Stomach smooth muscle (tissue), 2 donors: ENCODE measurements at regions not wholly inside any gene's neighbourhood (a gene's known extent, or its start where the extent isn't known, plus 50 kb on each side); places are given as distances from the start of the nearest gene placed in this dataset.

Source experiments
- H3K27ac ChIP-seq: one replicate; pipeline ENCODE4 v1.7.0; 2013; ENCODE audit warnings: mild to moderate bottlenecking, low read length, inconsistent platforms
- H3K27me3 ChIP-seq, 2 donors: one replicate each; pipeline ENCODE4 v1.7.0; 2013; ENCODE audit warnings: low read length in 2 of 2; ENCODE audit not compliant: insufficient read depth in 2 of 2, control insufficient read depth in 1 of 2
- H3K36me3 ChIP-seq, 2 donors: one replicate each; pipeline ENCODE4 v1.7.0; 2013; ENCODE audit warnings: low read length in 2 of 2; ENCODE audit not compliant: control insufficient read depth in 2 of 2, insufficient read depth in 2 of 2
- H3K4me1 ChIP-seq: one replicate; pipeline ENCODE4 v1.7.0; 2013; ENCODE audit warnings: low read length; ENCODE audit not compliant: control insufficient read depth, insufficient read depth
- H3K4me3 ChIP-seq, 2 donors: one replicate each; pipeline ENCODE4 v1.7.0; 2013; ENCODE audit warnings: low read length in 2 of 2
- H3K9ac ChIP-seq, 2 donors: one replicate each; pipeline ENCODE4 v1.7.0; 2013; ENCODE audit warnings: low read length in 2 of 2, mild to moderate bottlenecking in 1 of 2
- H3K9me3 ChIP-seq, 2 donors: one replicate each; pipeline ENCODE4 v1.7.0; 2013; ENCODE audit warnings: low read length in 2 of 2; ENCODE audit not compliant: control insufficient read depth in 2 of 2
- donor health status: healthy.
- donor health status: Pancreatic carcinoma.

- H3K9me3 ChIP-seq, result no peaks in the 10 kb centered on the region
- H3K9ac ChIP-seq, result no peak overlapping the region
- no peaks in the 10 kb centered on the region for H3K27me3 ChIP-seq
- H3K36me3 ChIP-seq, result no peaks in the 10 kb centered on the region
- H3K27ac ChIP-seq, result no peak overlapping the region
- no peak overlapping the region for H3K4me3 ChIP-seq
- no peaks in the 10 kb centered on the region for H3K4me1 ChIP-seq
Measured at GRCh38 chr2:18849841-18850578, 260.6 kb upstream of the NT5C1B start.

- H3K36me3 ChIP-seq, result no peaks in the 10 kb centered on the region
- no peaks in the 10 kb centered on the region for H3K27me3 ChIP-seq
- H3K9me3 ChIP-seq, result no peaks in the 10 kb centered on the region
- no peak overlapping the region for H3K4me3 ChIP-seq
- no peaks in the 10 kb centered on the region for H3K4me1 ChIP-seq
- H3K27ac ChIP-seq, result no peak overlapping the region
- no peak overlapping the region for H3K9ac ChIP-seq
Measured at GRCh38 chr2:18848646-18849045, 259.3 kb upstream of the NT5C1B start.

- Histone ChIP-seq H3K9ac (no peak overlapping the region), H3K36me3 (no peaks in the 10 kb centered on the region), H3K4me3 (no peak overlapping the region), H3K4me1 (peaks cover 8% of the 10 kb centered on the region), H3K9me3 (no peaks in the 10 kb centered on the region), H3K27me3 (no peaks in the 10 kb centered on the region), H3K27ac (no peak overlapping the region)
Measured at GRCh38 chr2:18845854-18846445, 256.6 kb upstream of the NT5C1B start.

GRCh38 chr2:18842836-18843235 is 253.5 kb upstream of the NT5C1B start:
- no peaks in the 10 kb centered on the region for H3K9me3 ChIP-seq
- H3K4me3 ChIP-seq, result no peak overlapping the region
- H3K36me3 ChIP-seq, result no peaks in the 10 kb centered on the region
- H3K4me1 ChIP-seq, result peaks cover 8% of the 10 kb centered on the region
- no peak overlapping the region for H3K9ac ChIP-seq
- no peak overlapping the region for H3K27ac ChIP-seq
- no peaks in the 10 kb centered on the region for H3K27me3 ChIP-seq

- H3K4me3 ChIP-seq, result no peak overlapping the region
- no peaks in the 10 kb centered on the region for H3K36me3 ChIP-seq
- no peaks in the 10 kb centered on the region for H3K9me3 ChIP-seq
- H3K27ac ChIP-seq, result no peak overlapping the region
- no peak overlapping the region for H3K9ac ChIP-seq
- no peaks in the 10 kb centered on the region for H3K27me3 ChIP-seq
- peaks cover 8% of the 10 kb centered on the region for H3K4me1 ChIP-seq
Measured at GRCh38 chr2:18841248-18842150, 252.1 kb upstream of the NT5C1B start.

GRCh38 chr2:18837240-18837639 is 247.9 kb upstream of the NT5C1B start:
- no peaks in the 10 kb centered on the region for H3K9me3 ChIP-seq

GRCh38 chr2:18836436-18836835 is 247.1 kb upstream of the NT5C1B start:
- Histone ChIP-seq H3K36me3 (no peaks in the 10 kb centered on the region), H3K9me3 (no peaks in the 10 kb centered on the region), H3K4me1 (no peaks in the 10 kb centered on the region), H3K4me3 (no peak overlapping the region), H3K27ac (no peak overlapping the region), H3K9ac (no peak overlapping the region), H3K27me3 (no peaks in the 10 kb centered on the region)

More at GRCh38 chr2:18837240-18837639, 247.9 kb upstream of the NT5C1B start:
- no peak overlapping the region for H3K9ac ChIP-seq
- H3K27me3 ChIP-seq, result no peaks in the 10 kb centered on the region
- no peak overlapping the region for H3K4me3 ChIP-seq
- H3K27ac ChIP-seq, result no peak overlapping the region
- no peaks in the 10 kb centered on the region for H3K36me3 ChIP-seq
- H3K4me1 ChIP-seq, result no peaks in the 10 kb centered on the region

- Histone ChIP-seq H3K27ac (no peak overlapping the region), H3K36me3 (no peaks in the 10 kb centered on the region), H3K9me3 (no peaks in the 10 kb centered on the region), H3K9ac (no peak overlapping the region), H3K4me3 (no peak overlapping the region), H3K27me3 (no peaks in the 10 kb centered on the region), H3K4me1 (no peaks in the 10 kb centered on the region)
Measured at GRCh38 chr2:18835787-18836186, 246.4 kb upstream of the NT5C1B start.

GRCh38 chr2:18834341-18834740 is 245.0 kb upstream of the NT5C1B start:
- H3K9me3 ChIP-seq, result no peaks in the 10 kb centered on the region
- H3K27ac ChIP-seq, result no peak overlapping the region
- no peaks in the 10 kb centered on the region for H3K36me3 ChIP-seq
- H3K4me1 ChIP-seq, result no peaks in the 10 kb centered on the region
- H3K27me3 ChIP-seq, result no peaks in the 10 kb centered on the region
- no peak overlapping the region for H3K4me3 ChIP-seq
- no peak overlapping the region for H3K9ac ChIP-seq

- Histone ChIP-seq H3K4me1 (no peaks in the 10 kb centered on the region), H3K27ac (no peak overlapping the region), H3K27me3 (no peaks in the 10 kb centered on the region), H3K36me3 (no peaks in the 10 kb centered on the region), H3K9me3 (no peaks in the 10 kb centered on the region), H3K9ac (no peak overlapping the region), H3K4me3 (no peak overlapping the region)
Measured at GRCh38 chr2:18833941-18834340, 244.6 kb upstream of the NT5C1B start.
